Fibroblast of gingiva (primary cell): ENCODE measurements at regions not wholly inside any gene's neighbourhood (a gene's known extent, or its start where the extent isn't known, plus 50 kb on each side); places are given as distances from the start of the nearest gene placed in this dataset.

ENCODE experiments used
- DNase-seq: peaks from one replicate; pipeline ENCODE4 v3.0.0-alpha.2; 2011; ENCODE audit warnings: low read depth

DNA sequence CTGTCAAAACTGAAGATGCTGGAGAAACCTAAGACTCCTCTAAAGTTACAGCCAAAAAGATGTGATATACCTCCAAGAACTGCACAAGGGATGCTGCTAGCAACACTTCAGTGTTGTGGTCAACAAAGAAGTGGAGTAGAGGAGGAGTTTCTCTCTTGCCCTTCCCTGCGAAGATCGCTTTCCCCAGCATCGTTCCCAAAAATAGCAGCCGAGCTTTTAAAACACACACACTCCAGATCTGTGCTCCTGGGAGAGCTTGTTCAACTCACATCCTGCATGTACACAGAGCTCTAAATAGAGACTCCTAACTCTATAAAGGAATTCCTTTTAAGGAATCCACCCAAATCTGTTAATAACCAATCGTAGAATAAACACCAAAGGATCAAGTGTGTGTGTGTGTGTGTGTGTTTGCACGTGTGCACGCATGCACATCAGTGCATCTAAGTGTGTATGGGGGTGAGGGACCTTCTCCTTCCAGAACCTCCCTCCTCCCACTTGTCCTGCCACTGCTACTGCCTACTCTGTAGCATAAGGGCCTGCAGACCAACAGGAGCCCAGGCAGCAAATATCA lies 58.5 kb downstream of the PSMG1 start:
- no peak for DNase-seq

DNA sequence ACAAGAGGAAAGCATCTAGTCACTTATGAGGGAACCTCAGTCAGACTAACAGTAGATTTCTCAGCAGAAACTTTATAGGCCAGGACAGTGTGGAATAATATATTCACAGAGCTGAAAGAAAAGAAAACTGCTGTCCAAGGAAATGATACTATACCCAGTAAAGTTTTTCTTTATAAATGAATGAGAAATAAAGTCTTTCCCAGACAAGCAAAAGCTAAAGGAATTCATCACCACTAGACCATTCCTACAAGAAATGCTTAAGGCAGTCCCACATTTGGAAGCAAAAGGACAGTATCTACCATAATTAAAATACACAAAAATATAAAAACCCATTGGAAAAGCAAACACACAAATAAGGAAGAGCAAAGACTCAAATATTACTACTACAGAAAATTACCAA lies 59.9 kb downstream of the PSMG1 start:
- no peak for DNase-seq

DNA sequence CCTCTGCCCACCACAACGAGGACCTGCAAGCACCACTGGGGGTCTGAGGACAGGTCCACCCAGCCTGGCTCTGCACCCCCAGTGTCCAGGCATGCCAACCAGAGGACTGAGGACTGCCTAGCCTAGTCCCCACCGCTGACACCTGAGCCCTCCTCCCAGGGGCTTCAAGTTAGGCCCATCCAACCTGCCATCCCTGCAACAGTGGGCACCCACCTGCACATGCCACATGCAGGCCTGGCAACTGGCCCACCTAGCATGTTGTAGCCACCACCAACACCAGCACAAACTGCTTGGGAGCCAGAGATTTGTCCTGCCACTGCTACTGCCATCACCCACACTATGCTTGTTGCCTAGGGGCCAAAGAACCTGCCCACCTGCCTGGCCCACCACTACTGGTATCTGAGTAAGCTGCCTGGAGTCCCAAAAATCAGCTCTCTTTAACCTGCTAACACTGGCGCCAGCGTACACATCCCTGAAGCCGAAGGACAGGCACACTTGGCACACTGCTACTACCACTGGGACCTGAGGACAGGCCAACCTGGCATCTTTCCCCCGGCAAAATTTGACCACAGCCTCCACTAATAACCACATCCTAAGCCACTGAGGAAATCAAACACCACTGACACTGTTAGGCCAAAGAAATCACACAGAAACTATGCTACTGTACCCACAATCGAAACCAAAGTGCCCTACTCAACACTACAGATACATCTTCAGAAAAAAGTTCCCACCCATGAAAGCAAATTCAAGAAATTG lies 61.5 kb downstream of the PSMG1 start:
- DNase-seq, result no peak

DNA sequence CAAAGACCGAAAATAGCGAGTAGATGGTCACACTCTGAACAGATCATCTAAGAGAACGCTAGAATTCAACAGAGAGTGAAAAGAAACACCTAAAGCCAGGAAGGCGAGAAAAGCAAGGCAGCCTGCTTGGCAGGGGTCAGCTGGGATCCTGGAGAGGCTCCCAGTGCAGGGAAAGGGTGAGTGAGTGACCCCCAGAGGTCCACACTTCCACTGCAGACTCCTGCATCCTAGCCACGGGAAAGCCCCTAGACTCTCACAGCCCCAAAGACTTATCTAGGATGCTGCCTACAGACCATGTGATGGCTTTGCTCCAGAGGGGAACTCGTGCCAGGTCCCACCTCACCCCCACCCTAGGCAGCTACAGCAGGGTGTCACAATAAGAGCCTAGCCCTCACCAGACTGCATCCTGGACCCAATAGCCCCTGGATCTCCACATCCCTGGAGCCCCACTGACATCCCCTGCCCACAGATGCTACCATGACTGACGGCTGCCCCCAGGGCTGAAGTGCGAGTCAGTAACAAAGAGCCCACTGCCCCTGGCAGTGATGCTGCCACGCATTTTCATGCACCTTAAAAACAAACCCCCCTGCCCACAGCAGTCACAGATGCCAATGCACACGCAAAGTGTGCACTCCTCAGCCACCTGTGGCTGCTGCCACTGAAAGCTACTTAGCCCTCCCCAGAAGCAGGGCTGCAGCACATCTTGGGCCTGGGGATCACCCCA lies 62.2 kb downstream of the PSMG1 start:
- no peak for DNase-seq

DNA sequence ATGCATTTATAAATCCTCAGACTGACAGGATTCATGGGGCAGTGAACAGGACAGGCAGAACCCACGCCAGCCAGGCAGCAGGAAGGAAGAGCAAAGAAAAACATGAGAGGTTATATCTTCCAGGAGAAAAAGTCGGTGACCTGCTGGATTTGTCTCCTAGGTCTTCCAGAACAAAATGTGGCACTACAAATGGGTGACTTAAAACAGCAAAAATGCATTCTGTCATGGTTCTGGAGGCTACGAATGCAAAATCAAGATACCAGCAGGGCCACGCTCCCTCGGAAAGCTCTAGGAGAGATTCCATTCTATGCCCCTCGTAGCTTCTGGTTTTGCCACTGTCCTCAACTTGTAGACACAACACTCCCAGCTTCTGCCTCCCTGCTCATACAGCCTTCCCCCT lies 63.4 kb downstream of the PSMG1 start:
- no peak for DNase-seq

DNA sequence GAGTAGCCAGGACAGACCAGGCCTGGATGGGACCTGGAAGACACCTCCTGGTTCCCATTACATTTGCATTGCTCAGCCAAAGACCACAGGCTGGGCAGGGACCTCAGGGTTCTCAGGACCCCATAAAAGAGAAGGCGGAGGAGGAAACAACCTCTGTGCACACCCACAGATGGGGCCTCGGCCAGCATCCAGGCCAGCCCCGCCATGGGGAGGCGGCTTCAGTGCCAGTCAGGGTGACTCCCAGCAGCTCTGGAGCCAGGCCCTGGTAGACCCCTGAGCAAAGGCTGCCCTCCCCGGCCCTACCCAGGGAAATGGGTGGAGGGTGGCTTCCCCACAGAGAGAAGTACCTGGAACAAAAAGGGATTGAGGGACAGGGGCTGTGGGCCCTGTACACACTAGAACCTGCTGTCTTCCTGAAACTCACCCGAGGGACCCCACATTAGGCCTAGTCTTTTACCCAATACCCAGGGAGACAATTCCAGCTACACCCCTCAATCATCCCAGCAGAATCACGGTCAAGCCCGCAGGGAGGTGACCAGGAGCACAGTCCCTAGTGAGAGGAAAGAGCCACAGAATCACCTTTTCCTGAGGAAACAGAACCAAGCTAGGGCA lies 64.5 kb downstream of the PSMG1 start:
- no peak for DNase-seq

DNA sequence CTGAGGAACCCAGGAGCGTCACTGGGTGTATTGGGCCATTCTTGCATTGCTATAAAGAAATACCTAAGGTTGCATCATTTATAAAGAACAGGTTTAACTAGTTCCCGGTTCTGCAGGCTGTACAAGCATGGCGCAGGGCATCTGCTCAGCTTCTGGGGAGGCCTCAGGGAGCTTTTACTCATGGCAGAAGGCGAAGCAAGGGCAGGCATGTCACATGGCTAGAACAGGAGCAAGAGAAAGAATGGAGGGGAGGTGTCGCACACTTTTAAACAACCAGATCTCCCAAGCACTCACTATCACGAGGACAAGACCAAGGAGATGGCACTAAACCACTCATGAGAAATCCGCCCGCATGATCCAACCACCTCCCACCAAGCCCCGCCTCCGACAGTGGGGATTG lies 65.2 kb downstream of the PSMG1 start:
- no peak for DNase-seq

DNA sequence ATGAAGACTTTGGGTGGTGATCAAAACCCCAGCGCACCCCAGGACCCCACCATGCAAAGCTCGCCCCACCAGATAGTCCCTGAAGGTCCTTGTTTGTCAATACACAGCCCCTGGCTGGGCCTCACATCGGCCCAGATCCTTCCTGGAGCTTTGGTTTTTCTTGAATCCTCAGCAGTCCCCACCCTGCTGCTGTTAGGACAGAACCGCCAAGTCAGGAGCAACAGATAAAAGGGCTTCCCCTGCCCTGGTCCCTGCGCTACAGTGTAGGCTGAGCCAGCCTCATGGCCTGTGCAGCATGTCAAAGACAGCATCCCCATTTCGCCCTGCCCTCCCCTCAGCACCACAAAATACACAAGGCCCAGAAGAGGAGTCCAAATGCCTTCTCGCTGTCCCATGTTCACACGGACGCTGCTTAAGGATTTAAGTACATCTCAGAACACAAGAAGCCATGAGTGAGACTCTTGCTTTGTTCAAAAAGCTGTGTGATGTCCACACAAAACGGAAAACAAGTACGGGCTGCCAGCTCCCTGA lies 65.7 kb downstream of the PSMG1 start:
- DNase-seq, result no peak

DNA sequence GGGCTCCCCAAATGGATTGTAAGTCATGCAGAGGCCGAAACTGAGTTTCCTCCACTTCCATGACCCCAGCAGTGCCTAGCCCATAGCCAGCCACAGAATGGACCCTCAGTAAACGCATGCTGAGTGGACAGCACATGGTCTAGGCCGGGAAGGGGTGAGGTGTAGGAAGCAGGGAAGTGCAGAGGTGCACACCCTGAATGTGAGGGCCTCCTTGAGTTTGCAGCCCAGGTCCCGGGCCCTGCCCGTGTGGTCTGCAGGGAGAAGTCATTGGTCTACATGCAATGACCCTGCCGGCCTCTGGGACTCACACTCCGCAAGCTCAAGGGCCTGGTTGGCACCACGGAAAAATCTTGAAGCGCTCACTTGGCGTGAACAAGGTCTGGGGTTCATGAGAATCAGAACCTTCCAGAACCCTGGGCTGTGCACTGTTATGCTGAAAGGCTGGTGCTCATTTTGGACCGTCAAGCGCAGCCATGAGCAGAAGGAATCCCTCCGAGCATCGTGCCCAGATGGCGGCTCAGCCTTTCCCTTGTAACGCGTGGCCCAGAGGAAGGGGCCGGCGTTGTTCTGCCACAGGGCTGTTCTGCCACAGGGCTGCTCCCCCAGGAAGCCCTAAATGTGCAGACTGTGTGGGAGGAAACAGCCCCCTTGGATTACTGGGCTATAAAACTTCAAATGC lies 66.4 kb downstream of the PSMG1 start:
- no peak for DNase-seq

DNA sequence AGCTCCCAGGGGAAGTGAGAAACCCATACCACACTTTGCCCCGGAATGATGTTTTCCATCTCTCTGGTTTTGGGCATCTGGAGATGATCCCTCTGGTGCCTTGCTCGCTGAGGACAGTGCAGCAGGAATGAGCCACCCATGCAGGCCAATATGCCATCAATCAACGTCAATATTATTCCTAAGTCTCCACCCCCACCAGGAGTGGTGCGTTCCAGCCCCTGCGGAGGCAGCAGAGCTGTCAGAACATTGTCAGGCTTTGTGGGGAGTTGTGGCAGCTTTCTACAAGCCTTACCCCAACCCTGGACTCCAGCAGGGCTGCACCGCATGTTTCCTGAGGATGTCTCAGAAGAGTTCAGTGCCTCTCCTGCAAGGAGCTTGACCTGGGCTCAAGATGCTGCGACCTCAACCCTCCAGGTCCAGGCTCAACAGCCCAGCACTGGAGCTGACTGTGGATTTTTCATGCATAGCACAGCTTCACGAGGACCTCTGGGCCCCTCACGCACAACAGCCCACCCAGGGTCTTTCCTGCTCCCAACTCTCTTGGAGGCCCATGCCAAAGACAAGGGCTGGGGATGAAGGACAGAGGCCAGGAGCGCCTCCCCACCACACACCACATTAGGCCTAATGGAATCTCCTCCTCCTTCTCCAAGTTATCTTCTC lies 67.5 kb downstream of the PSMG1 start:
- no peak for DNase-seq

DNA sequence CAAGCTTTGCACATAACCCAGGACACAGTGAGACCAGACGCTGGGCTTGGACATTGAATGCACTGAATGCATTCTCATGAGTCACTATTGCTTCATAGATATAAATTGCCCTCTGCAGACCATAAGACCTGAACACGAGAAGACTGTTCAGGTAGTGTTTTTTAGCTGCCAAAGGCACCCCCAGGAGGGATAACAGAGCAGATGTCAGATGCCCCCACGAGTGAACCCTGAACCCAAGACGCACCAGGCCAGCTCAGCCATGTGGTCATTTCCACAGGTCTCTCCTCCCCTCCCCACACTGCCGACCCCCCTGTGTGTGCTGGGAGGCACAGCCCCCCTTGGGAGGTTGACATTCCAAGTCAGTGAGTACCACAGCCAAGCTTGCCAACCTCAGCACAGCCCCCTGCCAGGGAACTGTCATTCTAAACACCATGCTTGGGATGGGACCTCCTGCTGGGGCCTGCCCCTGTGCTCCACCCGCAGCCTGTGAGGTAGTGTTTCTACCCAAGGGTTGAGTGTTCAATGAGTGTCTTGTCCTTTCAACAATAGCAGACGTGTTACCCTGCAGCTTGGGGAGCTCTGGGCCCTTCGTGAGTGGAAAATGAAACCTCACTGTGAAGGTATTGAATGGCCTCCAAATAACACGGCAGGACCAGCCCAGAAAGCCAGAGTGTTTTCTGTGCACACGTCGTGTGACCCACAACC lies 68.2 kb downstream of the PSMG1 start:
- no peak for DNase-seq

DNA sequence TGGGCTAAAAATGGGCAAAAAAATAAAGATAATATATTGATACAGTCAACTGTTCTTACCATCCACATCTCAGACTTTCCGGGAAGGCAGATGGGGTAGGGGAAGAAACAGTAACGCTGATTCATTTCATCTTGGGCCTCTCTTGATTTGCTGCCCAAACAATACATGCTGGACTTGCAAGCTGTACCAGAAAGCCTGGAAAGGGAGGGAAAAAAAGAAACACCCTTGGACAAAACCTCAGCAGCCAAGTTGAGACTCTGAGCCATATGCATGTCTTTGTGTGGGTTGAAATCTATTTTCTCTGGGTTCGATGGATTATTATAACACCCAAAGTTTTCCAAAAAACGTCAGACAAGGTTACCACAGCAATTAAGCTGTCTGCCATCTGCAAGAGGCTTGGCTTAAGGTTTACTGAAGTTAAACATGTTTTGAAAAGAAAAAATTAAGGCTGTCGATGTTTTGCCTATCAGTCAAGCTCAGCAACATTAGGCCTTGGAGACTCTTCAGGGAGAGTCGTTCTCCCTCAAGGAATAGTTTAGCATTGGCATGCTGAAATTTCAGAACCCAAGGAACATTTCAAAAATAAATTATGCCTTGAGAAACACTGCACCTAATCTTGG lies 71.2 kb downstream of the PSMG1 start:
- DNase-seq, result no peak

DNA sequence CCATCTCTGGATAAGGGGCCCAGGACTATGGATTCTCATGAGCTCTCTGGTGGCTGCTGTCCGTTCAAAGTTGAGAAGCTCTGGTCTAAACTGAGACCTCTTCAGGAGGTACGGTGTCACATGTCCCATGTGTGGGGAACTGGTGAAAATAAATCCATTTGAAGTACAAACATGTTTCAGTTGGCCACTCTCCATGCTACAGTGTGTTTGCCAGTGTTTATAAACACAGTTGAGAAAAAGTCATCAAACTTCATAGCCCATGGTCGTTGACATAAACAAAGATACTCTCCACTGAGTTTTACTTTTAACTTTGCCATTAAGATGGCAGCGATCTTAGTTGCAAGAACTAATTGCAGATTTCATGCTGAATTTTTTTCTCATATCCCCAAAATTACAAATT lies 72.8 kb downstream of the PSMG1 start:
- no peak for DNase-seq

DNA sequence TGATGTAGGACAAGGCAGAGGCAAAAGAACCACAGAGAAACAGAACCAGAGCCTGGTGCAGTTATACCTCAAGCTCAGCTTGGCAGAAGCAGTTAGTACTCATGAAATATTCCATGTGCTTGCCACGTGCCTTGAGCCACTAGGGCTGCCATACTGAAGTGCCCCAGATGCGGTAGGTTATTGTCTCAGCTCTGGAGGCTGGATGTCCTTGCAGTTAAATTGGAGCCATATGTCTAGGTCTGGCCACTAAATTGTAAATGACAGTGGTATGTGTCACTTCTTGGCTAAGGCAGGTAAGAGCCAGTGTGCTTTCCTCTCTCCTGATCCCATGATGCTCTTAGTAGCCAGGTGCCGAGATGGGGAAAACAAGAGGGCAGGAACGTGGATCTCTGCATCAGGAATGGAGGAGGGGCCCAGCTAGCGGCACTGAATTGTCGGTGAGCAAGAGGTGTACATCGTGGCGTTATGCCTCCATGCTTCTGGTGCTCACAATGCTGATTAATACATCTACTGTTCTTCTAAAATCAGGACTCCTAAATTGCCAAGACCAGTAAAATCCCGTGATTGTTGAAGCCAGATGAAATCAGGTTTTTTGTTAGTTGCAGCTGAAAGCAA lies 73.5 kb downstream of the PSMG1 start:
- DNase-seq, result no peak

DNA sequence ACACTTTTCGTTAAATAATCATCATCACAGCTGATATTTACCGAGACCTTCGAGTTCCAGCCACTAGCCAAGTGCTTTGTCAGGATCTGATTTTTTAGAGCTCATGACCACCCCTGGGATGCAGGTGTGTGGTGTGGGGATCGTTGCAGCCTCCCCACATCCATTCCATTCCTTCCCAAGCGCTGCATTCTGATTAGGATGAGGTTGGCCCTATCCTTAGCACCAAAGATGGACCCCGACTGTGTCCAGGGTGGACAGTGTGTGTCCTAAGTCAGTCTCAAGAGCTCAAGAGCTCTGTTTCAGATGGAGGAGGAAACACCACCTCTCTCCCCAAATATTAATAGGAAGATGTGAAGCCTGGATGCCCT lies 74.1 kb downstream of the PSMG1 start:
- DNase-seq, result no peak

DNA sequence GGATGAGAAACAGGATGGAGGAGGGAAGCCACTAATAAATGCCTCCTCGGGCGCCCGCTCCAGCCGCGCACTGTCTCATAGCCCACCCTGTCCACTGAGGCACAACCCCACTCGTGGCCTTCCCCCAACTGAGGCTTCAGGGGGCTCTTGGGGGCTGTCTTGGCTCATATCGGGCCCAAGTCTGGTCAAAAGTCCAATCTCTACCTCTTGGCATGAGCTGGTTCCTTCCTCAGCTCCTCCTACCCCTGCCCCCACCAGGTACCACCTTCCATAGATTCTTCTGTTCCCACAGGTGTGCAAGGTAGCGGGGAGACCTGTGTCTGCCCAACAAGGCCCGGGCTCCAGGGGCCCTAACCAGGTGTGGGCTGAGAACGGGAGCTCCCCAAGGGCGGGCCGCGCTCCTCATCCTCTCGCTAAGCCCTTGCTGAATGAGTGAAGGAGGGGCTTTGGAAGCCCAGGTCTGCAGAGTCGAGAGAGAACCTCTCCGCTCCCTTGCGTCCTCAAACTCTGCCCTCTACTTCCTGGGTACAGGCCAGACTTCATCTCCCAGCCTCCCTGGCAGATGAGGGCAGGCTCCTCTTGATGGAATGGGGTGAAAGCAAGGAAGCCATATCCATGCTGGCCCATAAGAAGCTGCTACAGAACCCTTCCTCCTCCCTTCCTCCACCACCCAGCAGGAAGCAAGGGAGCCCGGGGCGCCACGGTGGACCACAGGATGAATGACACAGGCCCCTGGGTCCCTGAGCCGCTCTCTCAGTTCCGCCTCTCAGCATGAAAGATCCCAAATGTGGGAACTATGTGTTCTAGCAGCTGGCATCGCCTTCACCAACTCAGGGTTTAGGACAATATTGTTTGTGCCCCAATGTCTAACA lies 74.7 kb downstream of the PSMG1 start:
- no peak for DNase-seq

DNA sequence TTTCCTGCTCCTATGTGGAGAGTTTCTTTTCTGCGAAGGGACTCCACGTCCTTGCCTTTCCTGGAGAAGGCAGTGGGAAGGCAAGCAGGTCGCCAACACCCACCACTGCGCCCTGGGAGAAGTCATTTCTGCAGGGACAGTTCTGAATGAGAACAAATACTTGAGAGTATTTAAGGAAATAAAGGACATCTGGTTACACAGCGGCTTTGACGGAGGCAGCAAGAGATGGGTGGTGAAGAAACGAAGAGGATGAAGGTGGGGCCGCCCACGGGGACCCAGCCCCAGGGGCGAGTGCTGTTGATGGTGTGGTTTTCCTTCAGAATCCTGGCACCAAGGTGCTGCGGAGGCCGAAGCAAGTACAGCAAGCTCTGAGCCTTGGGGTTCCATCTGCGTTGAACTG lies 75.5 kb downstream of the PSMG1 start:
- DNase-seq, result no peak

DNA sequence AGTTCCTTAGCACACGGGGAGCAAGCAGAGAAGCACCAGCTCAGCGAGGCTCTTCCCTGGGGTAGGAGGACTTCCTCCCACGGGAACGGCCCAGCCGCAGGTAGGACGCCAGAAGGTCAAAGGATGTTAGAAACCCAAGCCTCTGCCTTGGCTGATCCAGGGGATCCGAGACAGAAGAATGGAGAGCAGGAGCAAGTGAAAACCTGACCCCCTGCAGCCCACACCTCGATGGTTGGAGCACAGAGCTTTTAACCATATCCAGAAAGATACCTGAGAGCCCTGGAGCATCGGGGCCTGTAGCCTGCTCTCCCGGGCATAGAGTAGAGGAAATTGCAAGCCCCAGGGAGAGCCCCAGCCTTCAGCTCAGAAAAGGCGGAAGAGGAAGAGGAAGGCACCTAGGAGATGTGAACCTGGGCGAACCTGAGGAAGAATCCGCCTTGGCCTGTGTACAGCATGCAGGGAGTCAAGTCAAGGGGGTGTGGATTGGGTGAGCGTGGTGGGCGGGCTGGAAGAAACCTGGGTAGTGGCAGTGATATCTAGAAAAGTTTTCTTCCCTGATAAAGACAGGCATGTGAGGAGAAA lies 76.3 kb downstream of the PSMG1 start:
- no peak for DNase-seq

DNA sequence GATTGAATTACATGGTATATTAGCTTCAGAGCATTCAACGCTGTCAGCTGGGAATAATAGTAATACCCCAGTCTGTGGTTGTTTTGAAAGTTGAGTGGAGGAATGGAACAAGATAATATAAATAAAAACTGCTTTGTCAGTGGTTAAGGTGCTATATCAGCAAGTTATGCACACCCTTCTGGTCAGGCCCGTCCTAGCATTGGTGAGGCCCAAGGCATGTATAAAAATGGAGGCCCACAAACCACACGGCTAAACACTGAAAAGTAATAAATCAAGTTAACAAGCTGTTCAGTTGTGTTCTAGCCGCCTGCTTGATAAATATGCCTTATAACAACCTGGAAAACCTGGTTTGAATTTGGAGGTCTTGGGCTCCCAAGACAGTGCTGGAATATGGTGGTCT lies 77.4 kb downstream of the PSMG1 start:
- no peak for DNase-seq
